Thyroid gland (tissue), 4 donors: ENCODE measurements at regions not wholly inside any gene's neighbourhood (a gene's known extent, or its start where the extent isn't known, plus 50 kb on each side); places are given as distances from the start of the nearest gene placed in this dataset.

Source experiments
- CTCF ChIP-seq, 6 experiments: fragments of 200-600 bp in 3 of 6; fragments of 450-650 bp in 3 of 6; sonication (generic) in 3 of 6; IDR thresholded peaks; one replicate each; pipeline ENCODE4 v1.5.1; 2016 to 2019; ENCODE audit warnings: antibody characterized with exemption in 6 of 6, mild to moderate bottlenecking in 2 of 6, inconsistent platforms in 1 of 6, moderate library complexity in 1 of 6
- POLR2A ChIP-seq, 2 donors: fragments of 450-650 bp; IDR thresholded peaks; one replicate each; pipeline ENCODE4 v1.6.1; 2017; ENCODE audit warnings: antibody characterized with exemption in 2 of 2, mild to moderate bottlenecking in 2 of 2, moderate library complexity in 1 of 2

- TF ChIP-seq POLR2A (IDR thresholded peaks at IDR 0.05), result no peak
- TF ChIP-seq CTCF (IDR thresholded peaks at IDR 0.05), result no peak
Observed at GRCh38 chr9:118457171-118458000, 753.2 kb downstream of the TLR4 start.
